GM12873 (cell line): ENCODE measurements at regions not wholly inside any gene's neighbourhood (a gene's known extent, or its start where the extent isn't known, plus 50 kb on each side); places are given as distances from the start of the nearest gene placed in this dataset.

ENCODE experiments used
- CTCF ChIP-seq: IDR thresholded peaks from 2 replicates; pipeline ENCODE4 v1.5.1; 2012; ENCODE audit warnings: low read depth, mild to moderate bottlenecking, moderate library complexity, low read length, control low read depth; ENCODE audit not compliant: insufficient read depth; ENCODE audit errors: missing control alignments

- no peak for TF ChIP-seq CTCF
These were observed 159.0 kb upstream of the PZP start for GRCh38 chr12:9367201-9367600.

GRCh38 chr12:9365296-9365695 lies 157.1 kb upstream of the PZP start:
- TF ChIP-seq CTCF = no peak

- TF ChIP-seq CTCF = no peak
These were observed 156.3 kb upstream of the PZP start for GRCh38 chr12:9364224-9365176.

GRCh38 chr12:9363145-9363544 lies 154.9 kb upstream of the PZP start:
- no peak for TF ChIP-seq CTCF

GRCh38 chr12:9361879-9362326 lies 153.7 kb upstream of the PZP start:
- TF ChIP-seq CTCF = no peak

GRCh38 chr12:9351136-9351535 lies 142.9 kb upstream of the PZP start:
- TF ChIP-seq CTCF = no peak
